H1 (cell line): ENCODE measurements at regions not wholly inside any gene's neighbourhood (a gene's known extent, or its start where the extent isn't known, plus 50 kb on each side); places are given as distances from the start of the nearest gene placed in this dataset.

ENCODE experiments used
- CTCF ChIA-PET: fragments of 300-600 bp; sonication (Branson Sonifier 250); formaldehyde crosslinking; loops from one replicate; lab custom pipeline; 2021; ENCODE audit not compliant: partially characterized antibody; lab: Charles Lee
- POLR2A ChIA-PET: fragments of 300-600 bp; sonication (Branson Sonifier 250); formaldehyde crosslinking; loops from one replicate; lab custom pipeline; 2021; ENCODE audit warnings: inconsistent platforms; ENCODE audit not compliant: partially characterized antibody; lab: Charles Lee
- DNase-seq, 2 experiments: peaks; one replicate each; pipeline versions ENCODE4 v3.0.0 to v3.0.0-alpha.2; 2010 to 2022; ENCODE audit warnings: low spot score in 2 of 2, low read depth in 1 of 2, mixed read lengths in 1 of 2
- FAIRE-seq: peaks from 2 replicates; lab custom pipeline; 2011; peaks lifted over from hg19 to GRCh38; lab: Jason Lieb, UNC
- H2AFZ ChIP-seq: 2 replicates; pipeline ENCODE4 v1.8.1; 2012; ENCODE audit warnings: low read length, inconsistent platforms
- H2AK5ac ChIP-seq: 2 replicates; pipeline ENCODE4 v1.6.1; 2013; ENCODE audit warnings: low read depth, low read length
- H2BK120ac ChIP-seq: replicated peaks from 2 replicates; pipeline ENCODE3; 2013; ENCODE audit warnings: low read depth, low read length, inconsistent platforms
- H2BK12ac ChIP-seq: 2 replicates; pipeline ENCODE4 v1.6.1; 2013; ENCODE audit warnings: low read depth, low read length
- H2BK15ac ChIP-seq: 2 replicates; pipeline ENCODE4 v1.6.1; 2013; ENCODE audit warnings: low read length
- H2BK20ac ChIP-seq: 2 replicates; pipeline ENCODE4 v1.6.1; 2013; ENCODE audit warnings: low read length
- H2BK5ac ChIP-seq: 2 replicates; pipeline ENCODE4 v1.6.1; 2013; ENCODE audit warnings: low read depth, low read length
- H3K14ac ChIP-seq: 2 replicates; pipeline ENCODE4 v1.6.1; 2013; ENCODE audit warnings: inconsistent platforms; ENCODE audit not compliant: insufficient read length
- H3K18ac ChIP-seq: 2 replicates; pipeline ENCODE4 v1.6.1; 2013; ENCODE audit warnings: low read length; ENCODE audit errors: extremely low read depth
- H3K23ac ChIP-seq: 2 replicates; pipeline ENCODE4 v1.6.1; 2013; ENCODE audit warnings: inconsistent platforms; ENCODE audit not compliant: insufficient read length
- H3K23me2 ChIP-seq: 2 replicates; pipeline ENCODE4 v1.6.1; 2013; ENCODE audit warnings: low read depth, low read length
- H3K27ac ChIP-seq: 2 replicates; pipeline ENCODE4 v1.6.1; 2011; ENCODE audit warnings: low read depth, low read length, inconsistent platforms
- H3K27me3 ChIP-seq, 4 experiments: replicated peaks in 1 of 4; 1 replicate in 1 of 4; 2 replicates in 3 of 4; pipeline versions ENCODE4 v1.6.1 to v1.8.1; 2011 to 2013; ENCODE audit warnings: low read length in 3 of 4, mild to moderate bottlenecking in 3 of 4, inconsistent platforms in 2 of 4, mixed read lengths in 2 of 4, moderate library complexity in 1 of 4; ENCODE audit not compliant: control insufficient read depth in 3 of 4, insufficient read depth in 3 of 4; ENCODE audit errors: extremely low read depth in 1 of 4
- H3K36me3 ChIP-seq, 4 experiments: 2 replicates each; pipeline versions ENCODE4 v1.6.1 to v1.8.1; 2011 to 2013; ENCODE audit warnings: mild to moderate bottlenecking in 4 of 4, low read length in 3 of 4, moderate library complexity in 2 of 4, control low read depth in 1 of 4, inconsistent platforms in 1 of 4; ENCODE audit not compliant: insufficient read depth in 4 of 4, control insufficient read depth in 2 of 4
- H3K4ac ChIP-seq: replicated peaks from 2 replicates; pipeline ENCODE3; 2013; ENCODE audit warnings: low read length, low read depth, mixed read lengths, inconsistent platforms; ENCODE audit not compliant: insufficient read length
- H3K4me1 ChIP-seq, 4 experiments: replicated peaks in 1 of 4; 1 replicate in 1 of 4; 2 replicates in 3 of 4; pipeline versions ENCODE4 v1.6.1 to v1.8.1; 2011 to 2013; ENCODE audit warnings: low read length in 3 of 4, inconsistent platforms in 2 of 4, mixed read lengths in 1 of 4; ENCODE audit not compliant: insufficient read depth in 4 of 4, control insufficient read depth in 3 of 4
- H3K4me2 ChIP-seq, 2 experiments: 2 replicates each; pipeline versions ENCODE4 v1.6.1 to v1.8.1; 2011 to 2013; ENCODE audit warnings: low read depth in 2 of 2, low read length in 2 of 2, control low read depth in 1 of 2, inconsistent platforms in 1 of 2, mild to moderate bottlenecking in 1 of 2; ENCODE audit not compliant: insufficient read depth in 1 of 2
- H3K4me3 ChIP-seq, 4 experiments: fragments of 200-600, 300-600 bp in 1 of 4; sonication (generic), shearing (Covaris generic), sonication (Bioruptor Twin) in 1 of 4; 2 replicates each; pipeline versions ENCODE4 v1.5.1 to v1.8.1; 2011 to 2016; ENCODE audit warnings: low read length in 4 of 4, low read depth in 3 of 4, control low read depth in 2 of 4, inconsistent platforms in 2 of 4, mild to moderate bottlenecking in 2 of 4, mixed read lengths in 1 of 4, moderate library complexity in 1 of 4; ENCODE audit not compliant: insufficient read depth in 2 of 4; ENCODE audit errors: extremely low read depth in 1 of 4
- H3K56ac ChIP-seq: replicated peaks from 2 replicates; pipeline ENCODE3; 2013; ENCODE audit warnings: low read depth, mild to moderate bottlenecking, mixed read lengths, low read length, inconsistent platforms; ENCODE audit not compliant: insufficient read length
- H3K79me1 ChIP-seq: 2 replicates; pipeline ENCODE4 v1.6.1; 2013; ENCODE audit warnings: low read depth, low read length, control low read depth
- H3K79me2 ChIP-seq, 2 experiments: 2 replicates each; pipeline versions ENCODE4 v1.6.1 to v1.8.1; 2012 to 2013; ENCODE audit warnings: low read length in 2 of 2, mild to moderate bottlenecking in 2 of 2, inconsistent platforms in 1 of 2; ENCODE audit not compliant: insufficient read depth in 2 of 2, control insufficient read depth in 1 of 2
- H3K9ac ChIP-seq, 4 experiments: replicated peaks in 1 of 4; 1 replicate in 1 of 4; 2 replicates in 3 of 4; pipeline versions ENCODE4 v1.6.1 to v1.8.1; 2011 to 2013; ENCODE audit warnings: low read depth in 3 of 4, low read length in 3 of 4, control low read depth in 2 of 4, mild to moderate bottlenecking in 2 of 4, moderate library complexity in 2 of 4, inconsistent platforms in 1 of 4; ENCODE audit errors: extremely low read depth in 1 of 4
- H3K9me3 ChIP-seq, 2 experiments: 2 replicates each; pipeline versions ENCODE4 v1.6.1 to v1.8.1; 2012 to 2013; ENCODE audit warnings: mild to moderate bottlenecking in 2 of 2, moderate library complexity in 2 of 2, control low read depth in 1 of 2, inconsistent platforms in 1 of 2, low read depth in 1 of 2, low read length in 1 of 2, mixed read lengths in 1 of 2; ENCODE audit not compliant: insufficient read depth in 2 of 2
- H4K20me1 ChIP-seq, 2 experiments: replicated peaks in 1 of 2; 2 replicates each; pipeline versions ENCODE3 to v1.8.1; 2011 to 2013; ENCODE audit warnings: inconsistent platforms in 2 of 2, low read length in 2 of 2, mild to moderate bottlenecking in 1 of 2; ENCODE audit not compliant: insufficient read depth in 2 of 2, control insufficient read depth in 1 of 2
- H4K5ac ChIP-seq: 2 replicates; pipeline ENCODE4 v1.6.1; 2013; ENCODE audit warnings: low read length, low read depth, mixed read lengths, inconsistent platforms; ENCODE audit not compliant: insufficient read length
- H4K8ac ChIP-seq: 2 replicates; pipeline ENCODE4 v1.8.0; 2013; ENCODE audit warnings: mild to moderate bottlenecking, moderate library complexity, low read length, inconsistent platforms; ENCODE audit not compliant: insufficient read depth; ENCODE audit errors: extremely low read depth
- H4K91ac ChIP-seq: replicated peaks from 2 replicates; pipeline ENCODE3; 2013; ENCODE audit warnings: low read length, mixed read lengths, inconsistent platforms; ENCODE audit not compliant: insufficient read length
- HDAC2 ChIP-seq, 2 experiments: fragments of 300-600 bp in 1 of 2; sonication (generic) in 1 of 2; IDR thresholded peaks; 2 replicates each; pipeline ENCODE4 v1.6.1; 2011 to 2012; ENCODE audit warnings: low read depth in 2 of 2, low read length in 2 of 2, mild to moderate bottlenecking in 2 of 2, moderate library complexity in 2 of 2, borderline replicate concordance in 1 of 2, inconsistent platforms in 1 of 2
- WGBS, 2 experiments: shearing (Covaris generic) in 1 of 2; methylation state at CpG; one replicate each; pipeline versions ENCODE4 v1.1.6 to v1.1.7; 2013 to 2015; ENCODE audit warnings: low lambda C conversion rate in 2 of 2, mixed read lengths in 2 of 2, inconsistent platforms in 1 of 2, low coverage in 1 of 2, missing lambda C conversion rate in 1 of 2; ENCODE audit not compliant: insufficient replicate concordance in 2 of 2, insufficient coverage in 1 of 2, insufficient read length in 1 of 2; ENCODE audit errors: extremely low coverage in 1 of 2, missing lambda C conversion rate in 1 of 2; 5-methylcytosine and 5-hydroxymethylcytosine counted together

DNA sequence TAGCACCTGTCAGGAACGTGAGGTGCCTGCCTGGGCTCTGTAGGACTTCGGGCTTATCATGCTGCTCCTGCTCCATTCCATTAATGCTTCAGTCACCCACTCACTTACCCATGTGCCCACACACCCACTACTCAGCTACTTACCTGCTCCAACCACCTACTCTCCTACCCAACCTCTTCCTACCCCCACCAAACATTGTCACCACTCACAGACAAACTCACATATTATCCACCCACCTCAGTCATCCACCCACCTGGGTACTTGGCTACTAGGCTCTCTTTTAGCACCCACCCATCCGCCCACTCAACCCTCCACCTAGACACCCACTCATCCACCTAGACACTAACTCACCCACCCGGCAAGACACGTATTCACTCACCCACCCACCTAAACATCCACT lies 724.7 kb upstream of the RAB6C start:
- Histone ChIP-seq H3K27ac (no peak overlapping the region), H4K5ac (no peak overlapping the region), H2BK5ac (no peak overlapping the region), H3K27me3 (no peaks in the 10 kb centered on the region), H3K18ac (no peak overlapping the region), H4K91ac (no peak overlapping the region), H2AK5ac (no peak overlapping the region), H3K9ac (no peak overlapping the region), H2BK12ac (no peak overlapping the region), H3K9me3 (peaks cover 0 to 9% of the 10 kb centered on the region in 2 experiments; a peak in 3 of 4 replicates), H3K23ac (no peak overlapping the region), H2BK120ac (no peak overlapping the region), H3K79me1 (no peaks in the 10 kb centered on the region; the same call in 1 of the 2 replicates), H3K14ac (no peak overlapping the region), H3K79me2 (no peaks in the 10 kb centered on the region), H2AFZ (no peak overlapping the region), H4K20me1 (no peaks in the 10 kb centered on the region), H3K56ac (no peak overlapping the region), H3K4ac (no peak overlapping the region), H4K8ac (no peak overlapping the region), H2BK15ac (no peak overlapping the region), H3K23me2 (peaks cover 13% of the 10 kb centered on the region; the same call in 1 of the 2 replicates), H3K4me2 (no peak overlapping the region), H3K4me3 (no peak overlapping the region), H2BK20ac (no peak overlapping the region), H3K36me3 (no peaks in the 10 kb centered on the region), H3K4me1 (no peaks in the 10 kb centered on the region)
- TF ChIP-seq HDAC2 (IDR thresholded peaks at IDR 0.05; ENCODE audit: borderline replicate concordance in 1 of 2, low read depth in 2 of 2, low read length in 2 of 2) = no peak
- DNase-seq = no peak
- ChIA-PET POLR2A (no interaction called here), CTCF (interaction anchor here (0.8 to 2.9 kb wide), 6 partner anchors 9 to 458 kb away, joined by 3 to 19 read pairs (median 7); no protein-coding TSS in a partner anchor)
- WGBS, 2 experiments = 92% methylated on average over 3 of the region's 5 CpGs; no CpG with 5 or more reads in 1 of the 2 experiments
- no peak for FAIRE-seq
